HL-60 (cell line): ENCODE measurements at regions not wholly inside any gene's neighbourhood (a gene's known extent, or its start where the extent isn't known, plus 50 kb on each side); places are given as distances from the start of the nearest gene placed in this dataset.

Experiments used
- DNase-seq, 2 experiments: peaks; one replicate each; pipeline ENCODE4 v3.0.0-alpha.2; 2010 to 2020; ENCODE audit warnings: low read depth in 1 of 2, low spot score in 1 of 2
- H3K27ac ChIP-seq: fragments of 250-450 bp; sonication (Bioruptor Pico); replicated peaks from 2 replicates; pipeline ENCODE4 v1.5.1; 2020; ENCODE audit warnings: mild to moderate bottlenecking, moderate library complexity
- H3K27me3 ChIP-seq: fragments of 250-450 bp; sonication (Bioruptor Pico); 2 replicates; pipeline ENCODE4 v1.5.1; 2021; ENCODE audit warnings: mild to moderate bottlenecking, moderate library complexity; ENCODE audit not compliant: insufficient read depth, poor library complexity, severe bottlenecking
- H3K4me3 ChIP-seq: replicated peaks from 2 replicates; pipeline ENCODE4 v1.5.1; 2011; ENCODE audit warnings: mild to moderate bottlenecking, control low read depth, low read length; ENCODE audit not compliant: insufficient read depth
- CTCF ChIP-seq: IDR thresholded peaks from one replicate; pipeline ENCODE4 v1.5.1; 2011; ENCODE audit warnings: low read length, control low read depth, inconsistent platforms; ENCODE audit not compliant: insufficient read depth
- GABPA ChIP-seq: IDR thresholded peaks from 2 replicates; pipeline ENCODE4 v1.6.1; 2012; ENCODE audit warnings: low read depth
- POLR2AphosphoS5 ChIP-seq: IDR thresholded peaks from 2 replicates; pipeline ENCODE4 v1.6.1; 2012; ENCODE audit warnings: low read depth
- REST ChIP-seq: IDR thresholded peaks from 2 replicates; pipeline ENCODE4 v1.6.1; 2012; ENCODE audit warnings: low read depth; ENCODE audit not compliant: insufficient replicate concordance
- SPI1 ChIP-seq: IDR thresholded peaks from 2 replicates; pipeline ENCODE4 v1.6.1; 2012; ENCODE audit warnings: low read depth, mild to moderate bottlenecking, borderline replicate concordance

- DNase-seq: peak; percentile 52 to 62
- H3K4me3 ChIP-seq: no peak overlapping the region
- peak; percentile 60; the same call in 1 of the 2 replicates for TF ChIP-seq SPI1
- TF ChIP-seq GABPA: no peak
- no peaks in the 10 kb centered on the region for H3K27me3 ChIP-seq
- H3K27ac ChIP-seq: no peak overlapping the region
Observed at GRCh38 chr17:77429369-77429968, 288.7 kb downstream of the SEC14L1 start.

GRCh38 chr17:77429969-77430752 lies 289.4 kb downstream of the SEC14L1 start:
- no peaks in the 10 kb centered on the region for H3K27me3 ChIP-seq
- no peak overlapping the region for H3K4me3 ChIP-seq
- peak; percentile 51 to 72 for DNase-seq
- H3K27ac ChIP-seq: no peak overlapping the region
- no peak for TF ChIP-seq GABPA
- no peak for TF ChIP-seq POLR2AphosphoS5
- no peak for TF ChIP-seq CTCF
- TF ChIP-seq REST: no peak
- no peak for TF ChIP-seq SPI1

- H3K4me3 ChIP-seq: no peak overlapping the region
- H3K27ac ChIP-seq: no peak overlapping the region
- TF ChIP-seq REST (no peak), SPI1 (no peak), GABPA (no peak)
- H3K27me3 ChIP-seq: no peaks in the 10 kb centered on the region
- no peak for DNase-seq
Observed at GRCh38 chr17:77432034-77432661, 291.4 kb downstream of the SEC14L1 start.

- no peak for DNase-seq
- Histone ChIP-seq H3K27ac (no peak overlapping the region), H3K4me3 (no peak overlapping the region), H3K27me3 (no peaks in the 10 kb centered on the region)
- TF ChIP-seq REST: no peak
- TF ChIP-seq GABPA: no peak
Observed at GRCh38 chr17:77432742-77433141, 292.0 kb downstream of the SEC14L1 start.
